Progenitor cell of endocrine pancreas (in vitro differentiated cells): ENCODE measurements at regions not wholly inside any gene's neighbourhood (a gene's known extent, or its start where the extent isn't known, plus 50 kb on each side); places are given as distances from the start of the nearest gene placed in this dataset.

ENCODE experiments used
- DNase-seq: peaks from one replicate; pipeline ENCODE4 v3.0.0; 2021; ENCODE audit warnings: low spot score; ENCODE audit not compliant: unreplicated experiment
- H3K27ac Mint-ChIP-seq: 2 replicates; pipeline ENCODE4 v1.8.0; 2021; ENCODE audit warnings: mild to moderate bottlenecking, moderate library complexity, mixed read lengths
- H3K27me3 Mint-ChIP-seq: 2 replicates; pipeline ENCODE4 v1.8.0; 2021; ENCODE audit warnings: mixed read lengths
- H3K36me3 Mint-ChIP-seq: 2 replicates; pipeline ENCODE4 v1.8.0; 2022; ENCODE audit warnings: mixed read lengths; ENCODE audit not compliant: insufficient read depth
- H3K4me1 Mint-ChIP-seq: 2 replicates; pipeline ENCODE4 v1.8.0; 2021; ENCODE audit warnings: low read depth, mixed read lengths
- H3K4me3 Mint-ChIP-seq: 2 replicates; pipeline ENCODE4 v1.8.0; 2021; ENCODE audit warnings: low read depth, mild to moderate bottlenecking, moderate library complexity, mixed read lengths
- H3K9me3 Mint-ChIP-seq: 2 replicates; pipeline ENCODE4 v1.8.0; 2021; ENCODE audit warnings: low read depth, mixed read lengths
- CTCF ChIP-seq: fragments of 200-600 bp; sonication (generic); IDR thresholded peaks from one replicate; pipeline ENCODE4 v1.5.0; 2021; ENCODE audit warnings: antibody characterized with exemption, mild to moderate bottlenecking; ENCODE audit not compliant: unreplicated experiment

GRCh38 chr3:164537485-164537884 is 540.8 kb downstream of the SI start:
- DNase-seq, result no peak
- Mint-ChIP-seq H3K36me3 (no peaks in the 10 kb centered on the region), H3K9me3 (no peaks in the 10 kb centered on the region), H3K27me3 (no peaks in the 10 kb centered on the region), H3K4me1 (peaks cover 2% of the 10 kb centered on the region), H3K27ac (no peak overlapping the region), H3K4me3 (no peak overlapping the region)
- TF ChIP-seq CTCF, result no peak

DNA sequence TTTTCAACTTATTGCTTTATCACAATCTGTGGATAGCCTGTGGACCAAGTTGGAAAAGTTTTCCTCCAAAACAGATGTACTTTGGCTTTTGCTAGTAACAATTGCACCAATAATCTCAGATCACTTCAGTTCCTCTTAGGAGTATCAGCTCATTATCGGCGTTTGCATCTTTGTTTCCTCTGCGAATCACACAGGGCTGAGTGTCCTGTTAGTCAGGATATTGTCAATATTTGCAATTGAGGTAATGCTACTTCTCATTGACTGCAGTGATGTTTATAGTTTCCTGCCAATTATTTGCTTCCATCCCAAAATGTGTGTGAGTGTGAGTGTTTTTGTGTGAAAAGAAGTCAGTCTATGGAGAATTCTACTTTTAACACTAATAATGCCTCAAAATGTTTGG is 545.0 kb downstream of the SI start:
- Mint-ChIP-seq H3K4me1 (peaks cover 2% of the 10 kb centered on the region), H3K9me3 (no peaks in the 10 kb centered on the region), H3K4me3 (no peak overlapping the region), H3K36me3 (no peaks in the 10 kb centered on the region), H3K27me3 (no peaks in the 10 kb centered on the region), H3K27ac (no peak overlapping the region)
- no peak for TF ChIP-seq CTCF
- no peak for DNase-seq

DNA sequence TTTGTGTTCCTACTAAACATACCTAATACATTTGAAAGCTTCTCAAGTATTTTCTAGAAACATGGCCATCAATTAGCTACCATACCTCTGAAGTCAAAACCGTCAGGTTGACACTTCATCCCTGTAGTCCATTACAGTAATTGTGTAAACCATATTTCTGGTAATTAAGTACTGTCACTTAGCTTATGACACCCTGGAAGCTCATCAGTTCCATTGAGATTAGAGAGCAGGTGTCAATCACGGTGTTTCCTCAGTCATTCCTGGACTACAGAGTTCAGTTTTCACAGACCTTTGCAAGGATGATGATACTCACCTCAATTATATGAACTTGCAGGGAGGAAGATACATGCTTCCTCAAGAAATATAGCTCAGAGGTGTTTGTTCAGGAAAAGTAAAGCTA is 552.0 kb downstream of the SI start:
- H3K36me3 Mint-ChIP-seq, result no peaks in the 10 kb centered on the region
- no peaks in the 10 kb centered on the region for H3K27me3 Mint-ChIP-seq
- H3K4me1 Mint-ChIP-seq, result peaks cover 13% of the 10 kb centered on the region
- DNase-seq, result no peak
- H3K27ac Mint-ChIP-seq, result no peak overlapping the region
- H3K4me3 Mint-ChIP-seq, result no peak overlapping the region
- peaks cover 5% of the 10 kb centered on the region for H3K9me3 Mint-ChIP-seq
- no peak for TF ChIP-seq CTCF

- no peaks in the 10 kb centered on the region for H3K36me3 Mint-ChIP-seq
- H3K4me1 Mint-ChIP-seq, result peaks cover 13% of the 10 kb centered on the region
- DNase-seq, result no peak
- no peak for TF ChIP-seq CTCF
- H3K27me3 Mint-ChIP-seq, result no peaks in the 10 kb centered on the region
- peaks cover 6% of the 10 kb centered on the region for H3K9me3 Mint-ChIP-seq
- no peak overlapping the region for H3K4me3 Mint-ChIP-seq
- no peak overlapping the region for H3K27ac Mint-ChIP-seq
Measured at GRCh38 chr3:164524201-164524600, 554.1 kb downstream of the SI start.

DNA sequence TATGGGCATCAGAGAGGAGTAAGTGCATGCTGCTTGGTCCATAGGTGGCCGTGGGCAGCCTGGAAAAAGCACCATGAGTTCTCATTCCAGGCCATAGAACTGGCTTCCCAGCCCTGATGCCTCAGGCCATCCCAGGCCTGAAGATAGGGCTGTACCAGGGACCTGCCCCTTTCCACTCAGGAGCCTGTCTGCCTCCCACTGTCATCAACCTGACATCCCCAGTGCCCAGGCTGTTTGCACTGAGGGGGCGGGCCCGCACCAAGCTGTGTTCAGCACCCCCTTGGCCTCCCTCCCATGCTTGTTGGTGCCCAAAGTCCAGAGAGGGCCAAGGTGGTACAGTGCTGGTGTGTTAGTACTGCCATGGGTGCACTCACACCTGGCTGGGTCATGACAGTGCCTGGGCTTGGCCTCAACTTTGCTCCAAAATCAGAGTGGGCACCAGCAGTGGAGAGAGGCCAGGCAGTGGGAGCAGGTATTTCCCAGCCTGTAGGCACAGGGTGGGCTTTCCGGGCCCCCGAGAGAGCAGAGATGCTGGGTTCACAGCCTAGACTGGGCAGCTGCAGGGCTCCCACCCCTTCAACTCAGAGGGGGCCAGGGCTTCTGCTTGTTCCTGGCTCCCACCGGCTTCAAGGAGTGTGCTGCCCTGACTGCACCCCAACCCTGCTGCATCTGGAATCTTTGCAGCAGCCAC is 556.1 kb downstream of the SI start:
- Mint-ChIP-seq H3K27ac (no peak overlapping the region), H3K4me1 (peaks cover 13% of the 10 kb centered on the region), H3K9me3 (peaks cover 16% of the 10 kb centered on the region), H3K4me3 (no peak overlapping the region), H3K27me3 (no peaks in the 10 kb centered on the region), H3K36me3 (peaks cover 2% of the 10 kb centered on the region)
- TF ChIP-seq CTCF, result no peak
- no peak for DNase-seq
